ENCODE measurements at regions not wholly inside any gene's neighbourhood (a gene's known extent, or its start where the extent isn't known, plus 50 kb on each side); places are given as distances from the start of the nearest gene placed in this dataset.

DNA sequence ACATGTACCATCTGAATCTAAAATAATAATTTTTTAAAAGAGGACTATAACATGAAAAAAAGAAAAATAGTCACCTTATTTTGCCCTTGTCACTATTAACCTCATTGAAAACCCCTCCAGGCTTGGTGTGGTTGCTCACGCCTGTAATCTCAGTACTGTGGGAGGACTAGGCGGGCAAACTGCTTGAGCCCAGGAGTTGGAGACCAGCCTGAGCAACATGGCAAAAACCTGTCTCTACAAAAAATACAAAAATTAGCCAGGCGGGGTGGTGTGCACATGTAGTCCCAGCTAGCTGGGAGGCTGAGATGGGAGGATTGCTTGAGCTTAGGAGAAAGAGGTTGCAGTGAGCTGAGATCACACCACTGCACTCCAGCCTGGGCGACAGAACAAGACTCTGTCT lies 126.3 kb upstream of the KRAS start:
- H3K27me3 ChIP-seq (ENCODE audit: insufficient read depth, poor library complexity, severe bottlenecking), result no peaks in the 10 kb centered on the region
- TF ChIP-seq GABPA (IDR thresholded peaks at IDR 0.05; ENCODE audit: low read depth) (no peak), CTCF (IDR thresholded peaks at IDR 0.05; ENCODE audit: insufficient read depth, low read length) (no peak), SPI1 (IDR thresholded peaks at IDR 0.05; ENCODE audit: borderline replicate concordance, low read depth) (no peak)
- no peak for DNase-seq (ENCODE audit: low read depth in 1 of 2, low spot score in 1 of 2)
- H3K27ac ChIP-seq (replicated peaks), result no peak overlapping the region
- H3K4me3 ChIP-seq (replicated peaks; ENCODE audit: insufficient read depth, low read length), result no peak overlapping the region

DNA sequence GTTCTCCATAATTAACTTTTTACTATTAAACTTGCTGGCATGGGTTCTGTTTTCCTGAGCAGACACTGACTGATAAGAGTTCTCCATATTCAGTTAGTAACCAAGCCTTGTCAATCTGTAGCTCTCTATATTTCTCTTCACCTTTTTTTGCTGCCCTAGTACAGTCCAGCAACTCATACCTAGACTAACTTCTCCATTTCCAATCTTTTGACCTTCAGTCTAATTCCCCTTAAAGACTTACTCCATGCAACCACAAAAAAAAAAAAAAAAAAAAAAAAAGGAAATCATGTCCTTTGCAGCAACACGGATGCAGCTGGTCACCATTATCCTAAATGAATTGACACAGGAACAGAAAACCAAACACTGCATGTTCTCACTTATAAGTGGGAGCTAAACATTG lies 125.7 kb upstream of the KRAS start:
- TF ChIP-seq SPI1 (IDR thresholded peaks at IDR 0.05; ENCODE audit: borderline replicate concordance, low read depth) (peak; percentile 20; the same call in 1 of the 2 replicates), GABPA (IDR thresholded peaks at IDR 0.05; ENCODE audit: low read depth) (no peak), POLR2AphosphoS5 (IDR thresholded peaks at IDR 0.05; ENCODE audit: low read depth) (no peak)
- TF ChIP-seq, protein P1, sequence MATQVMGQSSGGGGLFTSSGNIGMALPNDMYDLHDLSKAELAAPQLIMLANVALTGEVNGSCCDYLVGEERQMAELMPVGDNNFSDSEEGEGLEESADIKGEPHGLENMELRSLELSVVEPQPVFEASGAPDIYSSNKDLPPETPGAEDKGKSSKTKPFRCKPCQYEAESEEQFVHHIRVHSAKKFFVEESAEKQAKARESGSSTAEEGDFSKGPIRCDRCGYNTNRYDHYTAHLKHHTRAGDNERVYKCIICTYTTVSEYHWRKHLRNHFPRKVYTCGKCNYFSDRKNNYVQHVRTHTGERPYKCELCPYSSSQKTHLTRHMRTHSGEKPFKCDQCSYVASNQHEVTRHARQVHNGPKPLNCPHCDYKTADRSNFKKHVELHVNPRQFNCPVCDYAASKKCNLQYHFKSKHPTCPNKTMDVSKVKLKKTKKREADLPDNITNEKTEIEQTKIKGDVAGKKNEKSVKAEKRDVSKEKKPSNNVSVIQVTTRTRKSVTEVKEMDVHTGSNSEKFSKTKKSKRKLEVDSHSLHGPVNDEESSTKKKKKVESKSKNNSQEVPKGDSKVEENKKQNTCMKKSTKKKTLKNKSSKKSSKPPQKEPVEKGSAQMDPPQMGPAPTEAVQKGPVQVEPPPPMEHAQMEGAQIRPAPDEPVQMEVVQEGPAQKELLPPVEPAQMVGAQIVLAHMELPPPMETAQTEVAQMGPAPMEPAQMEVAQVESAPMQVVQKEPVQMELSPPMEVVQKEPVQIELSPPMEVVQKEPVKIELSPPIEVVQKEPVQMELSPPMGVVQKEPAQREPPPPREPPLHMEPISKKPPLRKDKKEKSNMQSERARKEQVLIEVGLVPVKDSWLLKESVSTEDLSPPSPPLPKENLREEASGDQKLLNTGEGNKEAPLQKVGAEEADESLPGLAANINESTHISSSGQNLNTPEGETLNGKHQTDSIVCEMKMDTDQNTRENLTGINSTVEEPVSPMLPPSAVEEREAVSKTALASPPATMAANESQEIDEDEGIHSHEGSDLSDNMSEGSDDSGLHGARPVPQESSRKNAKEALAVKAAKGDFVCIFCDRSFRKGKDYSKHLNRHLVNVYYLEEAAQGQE (IDR thresholded peaks at IDR 0.05; ENCODE audit: insufficient replicate concordance, low read depth), result no peak
- Histone ChIP-seq H3K27ac (replicated peaks) (no peak overlapping the region), H3K4me3 (replicated peaks; ENCODE audit: insufficient read depth, low read length) (no peak overlapping the region), H3K27me3 (ENCODE audit: insufficient read depth, poor library complexity, severe bottlenecking) (no peaks in the 10 kb centered on the region)
- no peak for DNase-seq (ENCODE audit: low read depth in 1 of 2, low spot score in 1 of 2)

DNA sequence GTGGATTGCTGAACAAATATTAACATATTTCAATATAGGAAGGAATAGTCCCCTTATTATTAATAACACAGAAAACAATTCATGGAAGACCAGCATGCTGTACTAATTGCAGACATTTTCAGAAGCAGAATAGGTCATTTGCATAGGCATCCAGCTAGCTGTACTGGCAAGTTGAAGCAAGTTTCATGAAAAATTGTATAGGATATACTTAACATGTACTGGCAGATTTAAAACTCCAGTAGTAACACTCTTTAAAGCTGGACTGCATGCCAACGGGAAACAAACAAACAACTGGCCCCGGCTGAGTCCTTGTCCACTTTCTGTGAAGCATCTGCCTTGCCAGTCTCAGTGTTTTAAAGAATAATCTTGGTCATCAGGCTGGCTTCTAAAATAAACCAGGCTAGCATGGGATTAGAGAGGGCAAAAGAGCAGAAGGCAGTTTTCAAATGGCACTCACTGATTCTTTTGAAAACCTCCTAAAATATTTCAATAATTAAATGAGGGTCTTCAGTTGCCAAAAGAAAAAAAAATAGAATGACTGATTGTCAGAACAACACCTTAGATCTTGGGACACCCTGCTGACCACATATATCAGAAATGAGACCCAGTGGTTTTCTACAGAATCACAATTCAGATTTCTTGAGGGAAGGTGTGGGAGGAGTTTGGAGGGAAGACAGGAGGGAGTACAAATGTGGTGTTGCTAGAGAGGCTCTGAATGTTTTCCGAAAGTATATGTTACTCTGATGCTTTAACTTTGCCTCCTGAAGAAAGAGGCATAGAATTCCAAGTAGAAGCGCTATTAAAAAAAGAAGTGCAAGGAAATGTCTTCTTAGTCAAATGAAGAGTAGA lies 122.5 kb upstream of the KRAS start:
- Histone ChIP-seq H3K27ac (replicated peaks) (no peak overlapping the region), H3K27me3 (ENCODE audit: insufficient read depth, poor library complexity, severe bottlenecking) (no peaks in the 10 kb centered on the region), H3K4me3 (replicated peaks; ENCODE audit: insufficient read depth, low read length) (no peak overlapping the region)
- DNase-seq (ENCODE audit: low read depth in 1 of 2, low spot score in 1 of 2), result no peak
- no peak for TF ChIP-seq GABPA (IDR thresholded peaks at IDR 0.05; ENCODE audit: low read depth)
- TF ChIP-seq SPI1 (IDR thresholded peaks at IDR 0.05; ENCODE audit: borderline replicate concordance, low read depth), result no peak
- no peak for TF ChIP-seq POLR2AphosphoS5 (IDR thresholded peaks at IDR 0.05; ENCODE audit: low read depth)
- TF ChIP-seq, protein P1 (IDR thresholded peaks at IDR 0.05; ENCODE audit: insufficient replicate concordance, low read depth), result no peak
- TF ChIP-seq CTCF (IDR thresholded peaks at IDR 0.05; ENCODE audit: insufficient read depth, low read length), result no peak

DNA sequence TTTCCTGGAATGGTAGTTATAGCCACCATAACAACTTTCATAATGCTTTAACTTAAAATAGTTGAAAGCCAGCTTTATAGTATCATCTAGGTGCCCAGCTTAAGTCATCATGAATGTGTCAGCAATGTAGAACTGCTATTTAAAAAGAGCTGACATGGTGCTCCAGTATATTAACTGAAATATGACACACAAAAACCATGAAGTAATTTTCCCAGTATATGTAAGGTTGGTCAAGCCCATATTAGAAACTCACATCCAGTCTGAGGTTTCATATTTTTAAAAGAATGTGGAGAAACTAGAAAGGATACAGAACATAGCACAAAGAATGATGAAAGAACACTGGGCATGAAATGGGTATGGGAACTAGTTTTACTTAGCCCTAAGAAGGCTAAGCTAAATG lies 121.3 kb upstream of the KRAS start:
- DNase-seq (ENCODE audit: low read depth in 1 of 2, low spot score in 1 of 2), result no peak
- H3K27me3 ChIP-seq (ENCODE audit: insufficient read depth, poor library complexity, severe bottlenecking), result no peaks in the 10 kb centered on the region
- H3K4me3 ChIP-seq (replicated peaks; ENCODE audit: insufficient read depth, low read length), result no peak overlapping the region
- TF ChIP-seq SPI1 (IDR thresholded peaks at IDR 0.05; ENCODE audit: borderline replicate concordance, low read depth), result no peak
- TF ChIP-seq GABPA (IDR thresholded peaks at IDR 0.05; ENCODE audit: low read depth), result no peak
- TF ChIP-seq, protein P1 (IDR thresholded peaks at IDR 0.05; ENCODE audit: insufficient replicate concordance, low read depth), result no peak
- no peak for TF ChIP-seq CTCF (IDR thresholded peaks at IDR 0.05; ENCODE audit: insufficient read depth, low read length)
- TF ChIP-seq POLR2AphosphoS5 (IDR thresholded peaks at IDR 0.05; ENCODE audit: low read depth), result no peak
- no peak overlapping the region for H3K27ac ChIP-seq (replicated peaks)

All from HL-60 (cell line).